ENCODE measurements at regions not wholly inside any gene's neighbourhood (a gene's known extent, or its start where the extent isn't known, plus 50 kb on each side); places are given as distances from the start of the nearest gene placed in this dataset.

DNA sequence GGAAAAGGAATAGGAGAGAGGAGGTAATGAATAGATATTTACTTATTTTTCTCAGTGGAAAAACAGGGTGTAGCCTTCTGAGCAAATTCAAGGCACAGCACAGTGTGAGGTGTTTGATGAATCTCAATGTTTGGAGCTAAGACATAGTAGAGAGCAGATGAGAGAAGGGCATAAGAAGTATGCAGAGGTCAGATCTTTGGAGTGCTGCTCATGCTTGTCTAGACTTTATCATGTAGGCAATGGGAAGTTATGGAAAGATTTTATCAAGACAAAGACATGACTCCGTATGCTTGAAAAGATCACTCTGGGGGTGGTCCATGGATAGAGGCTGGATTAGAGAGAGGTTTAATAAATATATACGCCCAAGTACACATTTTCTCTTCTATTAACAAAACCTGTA, 217.0 kb upstream of the CNR1 start:
- TF ChIP-seq CTCF (IDR thresholded peaks at IDR 0.05): no peak
- no peak for TF ChIP-seq POLR2A (IDR thresholded peaks at IDR 0.05)
